ENCODE measurements at regions not wholly inside any gene's neighbourhood (a gene's known extent, or its start where the extent isn't known, plus 50 kb on each side); places are given as distances from the start of the nearest gene placed in this dataset.
"Not testable (repeated sequence)": the region's sequence is repeated elsewhere in the genome, so short reads cannot be mapped to it uniquely, and the experiment has no call there.

GRCh38 chr5:86526811-86527348, 90.9 kb upstream of the COX7C start:
- DNase-seq (ENCODE audit: low read depth, low spot score), result no peak

- DNase-seq (ENCODE audit: low read depth, low spot score), result no peak
Measured at GRCh38 chr5:86532429-86532828, 85.3 kb upstream of the COX7C start.

GRCh38 chr5:86536396-86536795, 81.3 kb upstream of the COX7C start:
- DNase-seq (ENCODE audit: low read depth, low spot score), result no peak

GRCh38 chr5:86542532-86542931, 75.2 kb upstream of the COX7C start:
- no peak for DNase-seq (ENCODE audit: low read depth, low spot score)

GRCh38 chr5:86546044-86546443, 71.7 kb upstream of the COX7C start:
- DNase-seq (ENCODE audit: low read depth, low spot score), result no peak

GRCh38 chr5:86546582-86546981, 71.2 kb upstream of the COX7C start:
- no peak for DNase-seq (ENCODE audit: low read depth, low spot score)

GRCh38 chr5:86554638-86555037, 63.1 kb upstream of the COX7C start:
- DNase-seq (ENCODE audit: low read depth, low spot score), result no peak

GRCh38 chr5:86557920-86558319, 59.8 kb upstream of the COX7C start:
- no peak for DNase-seq (ENCODE audit: low read depth, low spot score)

GRCh38 chr5:86565197-86565789, 52.4 kb upstream of the COX7C start:
- no peak for DNase-seq (ENCODE audit: low read depth, low spot score)

- not testable (repeated sequence) for DNase-seq (ENCODE audit: low read depth, low spot score)
Measured at GRCh38 chr5:86566030-86566429, 51.7 kb upstream of the COX7C start.

Data from iPS DF 19.7 (cell line).